Immature natural killer cell (primary cell): ENCODE measurements at regions not wholly inside any gene's neighbourhood (a gene's known extent, or its start where the extent isn't known, plus 50 kb on each side); places are given as distances from the start of the nearest gene placed in this dataset.

Source experiments
- DNase-seq, 3 donors: peaks; one replicate each; pipeline ENCODE4 v3.0.0; 2022; ENCODE audit warnings: mixed read lengths in 1 of 3
- H3K27ac Mint-ChIP-seq, 6 donors: one replicate each; pipeline ENCODE4 v1.8.0; 2020; ENCODE audit warnings: mixed read lengths in 6 of 6, mild to moderate bottlenecking in 5 of 6, inconsistent platforms in 4 of 6, moderate library complexity in 3 of 6
- H3K27me3 Mint-ChIP-seq, 3 donors: one replicate each; pipeline ENCODE4 v1.8.0; 2020 to 2021; ENCODE audit warnings: low read depth in 3 of 3, mild to moderate bottlenecking in 3 of 3, mixed read lengths in 3 of 3, moderate library complexity in 3 of 3, inconsistent platforms in 1 of 3
- H3K36me3 Mint-ChIP-seq, 3 donors: one replicate each; pipeline ENCODE4 v1.8.0; 2020; ENCODE audit warnings: mixed read lengths in 3 of 3, inconsistent platforms in 2 of 3, mild to moderate bottlenecking in 2 of 3
- H3K4me1 Mint-ChIP-seq, 2 donors: one replicate each; pipeline ENCODE4 v1.8.0; 2020; ENCODE audit warnings: inconsistent platforms in 2 of 2, mild to moderate bottlenecking in 2 of 2, mixed read lengths in 2 of 2, moderate library complexity in 1 of 2
- H3K4me3 Mint-ChIP-seq, 5 donors: one replicate each; pipeline ENCODE4 v1.8.0; 2020; ENCODE audit warnings: mild to moderate bottlenecking in 5 of 5, mixed read lengths in 5 of 5, inconsistent platforms in 3 of 5, moderate library complexity in 3 of 5
- H3K9me3 Mint-ChIP-seq, 6 donors: one replicate each; pipeline ENCODE4 v1.8.0; 2020; ENCODE audit warnings: mild to moderate bottlenecking in 6 of 6, mixed read lengths in 6 of 6, inconsistent platforms in 4 of 6, moderate library complexity in 3 of 6

DNA sequence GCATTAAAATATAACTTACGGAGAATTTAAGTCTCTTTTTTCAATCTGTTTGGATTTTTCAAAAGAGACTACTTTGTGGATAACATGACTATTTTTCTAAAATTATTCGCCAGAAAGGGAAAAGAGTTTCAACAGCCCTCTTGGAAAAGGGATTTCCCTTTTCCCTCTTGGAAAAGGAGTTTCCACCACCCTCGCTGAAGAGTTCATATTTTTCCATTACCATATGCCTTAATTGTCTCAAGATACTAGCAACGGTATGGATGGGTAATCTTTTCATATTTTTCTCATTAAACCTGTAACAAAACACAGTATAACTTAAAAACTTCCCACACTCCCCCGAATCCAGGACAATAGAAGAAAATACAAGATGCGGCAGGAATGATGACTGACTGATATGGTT lies 66.1 kb upstream of the SPATA12 start:
- Mint-ChIP-seq H3K27ac (no peak overlapping the region), H3K4me3 (no peak overlapping the region), H3K9me3 (peaks cover 0 to 6% (median 0%) of the 10 kb centered on the region in 6 donors), H3K36me3 (peaks cover 0 to 4% (median 0%) of the 10 kb centered on the region in 3 donors), H3K4me1 (peaks cover 0 to 6% of the 10 kb centered on the region in 2 donors), H3K27me3 (peaks cover 12 to 26% (median 23%) of the 10 kb centered on the region in 3 donors)
- no peak for DNase-seq

DNA sequence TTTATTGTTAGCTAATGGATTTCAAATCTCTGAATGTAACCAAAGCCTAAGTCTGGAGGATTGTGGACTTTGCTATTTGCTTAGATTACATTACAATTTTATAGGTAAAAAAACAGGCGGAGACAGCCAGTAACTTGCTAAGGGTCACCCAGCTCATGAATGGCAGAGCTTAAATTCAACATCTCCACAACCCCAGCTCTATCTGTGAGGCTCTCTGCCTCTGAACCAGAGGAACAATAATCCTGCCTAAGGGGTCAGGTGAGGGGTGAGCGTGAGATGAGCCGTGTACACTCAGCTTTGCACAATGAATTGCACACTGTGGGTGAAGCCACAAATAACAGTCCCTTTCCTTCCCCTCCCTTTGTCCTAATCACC lies 69.8 kb upstream of the SPATA12 start:
- no peak overlapping the region for H3K27ac Mint-ChIP-seq
- DNase-seq = no peak
- peaks cover 3 to 13% of the 10 kb centered on the region in 2 donors for H3K4me1 Mint-ChIP-seq
- H3K36me3 Mint-ChIP-seq = peaks cover 0 to 4% (median 0%) of the 10 kb centered on the region in 3 donors
- peaks cover 0 to 5% (median 0%) of the 10 kb centered on the region in 6 donors for H3K9me3 Mint-ChIP-seq
- peaks cover 5 to 17% (median 12%) of the 10 kb centered on the region in 3 donors for H3K27me3 Mint-ChIP-seq
- H3K4me3 Mint-ChIP-seq = no peak overlapping the region

DNA sequence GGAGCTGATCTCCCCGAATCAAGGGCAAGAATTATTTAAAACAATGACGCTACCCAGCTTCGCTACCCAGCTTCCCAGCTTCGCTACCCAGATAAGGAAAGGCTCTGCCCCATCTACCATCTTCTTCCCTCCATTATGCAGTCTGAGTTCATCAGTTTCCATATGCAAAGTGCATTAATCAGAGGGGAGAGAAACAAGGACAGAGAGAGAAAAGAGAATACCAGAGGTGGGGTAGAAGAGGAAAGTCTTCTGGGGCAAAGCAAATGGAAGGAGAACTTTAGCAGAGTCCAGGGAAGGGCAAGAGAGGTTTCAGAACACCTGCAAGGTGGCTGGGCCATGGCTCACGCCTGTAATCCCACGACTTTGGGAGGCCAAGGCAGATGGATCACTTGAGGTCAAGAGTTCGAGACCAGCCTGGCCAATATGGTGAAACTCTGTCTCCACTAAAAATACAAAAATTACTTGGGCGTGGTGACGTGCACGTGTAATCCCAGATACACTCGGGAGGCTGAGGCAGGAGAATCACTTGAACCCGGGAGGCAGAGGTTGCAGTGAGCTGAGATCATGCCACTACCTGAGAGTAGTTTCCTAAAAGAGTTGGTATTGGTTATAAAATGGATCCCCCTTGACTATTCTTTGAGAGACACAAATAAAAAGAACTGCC lies 70.4 kb upstream of the SPATA12 start:
- no peaks in the 10 kb centered on the region for H3K36me3 Mint-ChIP-seq
- H3K27me3 Mint-ChIP-seq = peaks cover under 1 to 12% (median 7%) of the 10 kb centered on the region in 3 donors
- H3K4me3 Mint-ChIP-seq = no peak overlapping the region
- no peak for DNase-seq
- H3K27ac Mint-ChIP-seq = no peak overlapping the region
- H3K4me1 Mint-ChIP-seq = peaks cover 3 to 8% of the 10 kb centered on the region in 2 donors
- H3K9me3 Mint-ChIP-seq = no peaks in the 10 kb centered on the region

DNA sequence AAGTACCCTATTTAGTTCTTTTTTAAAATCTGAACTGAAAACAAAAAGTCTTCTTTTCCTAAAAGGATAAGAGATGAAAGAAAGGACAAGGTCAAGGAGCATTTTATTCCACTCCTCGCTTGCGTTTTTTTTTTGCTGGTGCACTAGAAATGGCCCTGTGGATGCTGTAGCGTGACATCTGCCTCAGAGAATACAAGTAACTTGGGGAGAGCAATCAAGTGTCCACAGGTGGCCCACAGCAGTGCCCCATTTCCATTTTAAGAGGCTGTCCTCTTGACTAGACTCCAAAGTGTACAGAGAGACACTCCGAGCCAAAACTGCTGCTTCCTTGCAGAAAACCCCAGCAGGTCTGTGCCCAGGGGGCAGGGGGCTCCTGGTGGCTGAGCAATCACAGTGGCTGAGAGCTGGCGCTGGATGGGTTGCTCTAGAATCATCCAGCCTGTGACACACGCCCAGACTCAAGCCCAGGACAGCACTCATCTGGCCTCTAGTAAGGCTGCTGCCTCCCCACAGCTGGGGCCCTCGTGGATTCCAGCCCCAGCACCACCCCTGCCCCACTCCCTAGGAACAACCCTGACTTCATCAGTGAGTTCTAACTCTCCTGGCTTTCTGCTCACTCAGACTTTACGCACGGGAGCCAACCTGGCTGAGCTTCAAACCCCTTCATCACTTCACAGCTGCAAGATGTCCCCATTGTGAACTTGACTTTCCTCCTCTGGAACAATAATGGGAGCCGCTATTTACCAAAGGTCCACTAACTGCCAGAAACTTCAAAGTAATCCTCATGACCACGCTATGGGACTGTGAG lies 71.1 kb upstream of the SPATA12 start:
- peaks cover 3 to 8% of the 10 kb centered on the region in 2 donors for H3K4me1 Mint-ChIP-seq
- H3K9me3 Mint-ChIP-seq = no peaks in the 10 kb centered on the region
- peak overlapping the region in 1 of 6 donors; percentile 49 for H3K27ac Mint-ChIP-seq
- no peak for DNase-seq
- no peaks in the 10 kb centered on the region for H3K36me3 Mint-ChIP-seq
- H3K4me3 Mint-ChIP-seq = peak overlapping the region in 1 of 5 donors; percentile 38
- H3K27me3 Mint-ChIP-seq = peaks cover 0 to 9% (median 2%) of the 10 kb centered on the region in 3 donors

DNA sequence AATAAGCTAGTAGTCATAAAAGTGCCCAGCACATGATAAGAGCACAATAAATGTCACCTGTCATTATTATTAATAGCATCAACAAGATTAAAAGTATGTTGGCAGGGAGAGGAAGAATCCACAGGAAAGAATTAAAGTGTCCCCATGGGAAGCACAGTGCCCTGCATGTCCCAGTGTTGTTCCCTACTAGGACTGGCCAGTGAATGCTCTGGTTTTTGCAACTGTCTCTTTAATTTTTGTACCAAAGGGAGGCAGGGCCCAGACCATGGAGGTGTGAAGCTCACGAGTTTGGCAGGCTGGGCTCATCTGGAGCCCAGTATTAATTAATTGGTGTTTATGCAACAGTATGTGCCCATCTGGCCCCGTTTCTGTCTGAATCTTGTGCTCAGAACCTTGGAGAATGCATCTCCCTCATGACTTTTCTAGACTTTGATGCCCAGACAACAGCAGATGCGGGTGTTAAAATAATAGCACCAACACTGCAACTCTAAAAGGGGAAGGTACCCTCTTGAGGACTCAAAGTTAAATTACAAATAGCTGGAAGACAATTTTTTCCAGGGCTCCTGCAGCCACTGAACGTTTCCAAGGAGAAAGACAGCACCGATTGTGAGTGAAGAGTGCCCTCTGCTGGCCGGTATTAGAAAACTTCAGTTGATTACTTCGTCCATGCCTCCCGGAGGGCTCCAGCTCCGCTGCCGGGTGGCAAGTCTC lies 71.9 kb upstream of the SPATA12 start:
- no peak overlapping the region for H3K27ac Mint-ChIP-seq
- H3K27me3 Mint-ChIP-seq = peaks cover 0 to 5% (median 2%) of the 10 kb centered on the region in 3 donors
- no peaks in the 10 kb centered on the region for H3K9me3 Mint-ChIP-seq
- H3K4me1 Mint-ChIP-seq = peaks cover 3 to 8% of the 10 kb centered on the region in 2 donors
- peak overlapping the region in 1 of 5 donors; percentile 38 for H3K4me3 Mint-ChIP-seq
- DNase-seq = peak; percentile 55 to 71 (median 69)
- H3K36me3 Mint-ChIP-seq = no peaks in the 10 kb centered on the region

DNA sequence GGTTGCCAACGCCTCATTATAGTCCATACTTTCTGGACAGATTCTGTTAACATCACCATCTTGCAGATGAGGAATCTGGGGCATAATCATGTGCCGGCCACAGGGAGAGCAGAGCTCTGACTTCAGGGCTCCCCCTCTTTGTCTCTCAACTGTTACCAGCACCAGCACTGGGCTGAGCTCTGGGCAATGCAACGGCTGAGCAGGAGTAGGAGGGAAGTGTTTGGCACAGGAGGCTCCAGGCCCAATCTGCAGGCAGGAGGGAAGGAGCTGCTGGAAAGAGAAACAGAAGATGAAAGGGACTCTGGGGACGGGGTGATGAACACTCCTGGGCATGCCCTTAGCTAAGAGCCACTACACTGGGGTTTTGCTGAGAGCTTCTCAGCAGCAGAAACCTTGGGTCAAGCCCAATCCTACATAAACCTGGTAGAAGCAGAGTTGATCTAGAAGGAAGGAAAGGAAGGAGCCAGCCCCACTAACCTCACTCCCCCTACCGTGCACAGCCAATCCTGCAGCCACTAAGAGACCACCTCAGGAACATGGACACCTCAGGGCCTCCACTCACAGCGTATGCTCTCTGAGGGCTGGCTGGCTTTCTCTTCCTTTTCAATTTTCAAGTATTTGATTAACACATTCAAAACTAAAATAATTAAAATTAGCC lies 73.1 kb upstream of the SPATA12 start:
- Mint-ChIP-seq H3K36me3 (no peaks in the 10 kb centered on the region), H3K27ac (no peak overlapping the region), H3K9me3 (no peaks in the 10 kb centered on the region), H3K27me3 (peaks cover 0 to 5% (median 2%) of the 10 kb centered on the region in 3 donors), H3K4me3 (no peak overlapping the region), H3K4me1 (peaks cover 3 to 8% of the 10 kb centered on the region in 2 donors)
- peak in 1 of 3 donors; percentile 11 for DNase-seq

DNA sequence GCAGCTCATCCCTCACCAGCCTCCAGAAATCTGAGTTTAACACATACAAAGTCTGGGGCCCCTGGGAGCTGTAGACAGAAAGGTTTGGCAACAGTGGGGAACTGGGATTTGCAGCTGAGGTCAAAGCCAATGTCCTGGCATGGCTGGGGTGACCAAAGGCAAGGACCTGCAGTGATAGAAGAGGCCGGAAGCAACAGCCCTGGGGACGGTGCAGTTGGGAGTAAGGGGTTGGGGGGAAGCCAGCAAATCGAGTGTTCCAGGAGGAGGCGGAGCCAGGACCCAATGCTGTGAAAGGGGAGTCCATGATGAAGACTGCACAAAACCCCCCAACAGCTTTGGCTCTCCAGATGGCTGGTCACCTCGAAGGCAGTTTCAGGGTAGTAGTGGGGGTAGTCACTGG lies 74.1 kb upstream of the SPATA12 start:
- no peak for DNase-seq
- Mint-ChIP-seq H3K27me3 (peaks cover 0 to 3% (median 2%) of the 10 kb centered on the region in 3 donors), H3K4me3 (no peak overlapping the region), H3K27ac (no peak overlapping the region), H3K9me3 (no peaks in the 10 kb centered on the region), H3K4me1 (peaks cover 3 to 8% of the 10 kb centered on the region in 2 donors), H3K36me3 (no peaks in the 10 kb centered on the region)

DNA sequence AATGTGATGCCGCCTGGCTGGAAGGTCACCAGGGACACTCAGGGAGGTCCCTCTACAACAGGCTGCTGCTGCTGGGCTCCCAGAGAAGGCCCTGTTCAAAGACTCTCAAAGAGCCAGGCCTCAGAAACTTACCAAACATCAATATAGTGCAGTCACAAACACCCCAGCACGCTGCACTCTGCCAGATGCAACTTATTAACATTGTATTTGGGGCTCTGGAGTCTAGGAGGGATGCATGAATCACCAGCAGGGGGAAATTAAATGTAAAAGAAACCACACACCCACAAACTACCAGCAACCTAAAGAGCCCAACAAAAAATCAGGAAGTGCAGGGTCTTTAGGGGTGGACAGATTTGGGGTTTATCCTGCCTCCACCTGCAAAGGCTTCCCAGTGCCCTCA lies 74.6 kb upstream of the SPATA12 start:
- H3K36me3 Mint-ChIP-seq = no peaks in the 10 kb centered on the region
- H3K4me1 Mint-ChIP-seq = peaks cover 3 to 8% of the 10 kb centered on the region in 2 donors
- no peak overlapping the region for H3K4me3 Mint-ChIP-seq
- no peak for DNase-seq
- no peaks in the 10 kb centered on the region for H3K9me3 Mint-ChIP-seq
- peaks cover 0 to 3% (median 2%) of the 10 kb centered on the region in 3 donors for H3K27me3 Mint-ChIP-seq
- no peak overlapping the region for H3K27ac Mint-ChIP-seq

DNA sequence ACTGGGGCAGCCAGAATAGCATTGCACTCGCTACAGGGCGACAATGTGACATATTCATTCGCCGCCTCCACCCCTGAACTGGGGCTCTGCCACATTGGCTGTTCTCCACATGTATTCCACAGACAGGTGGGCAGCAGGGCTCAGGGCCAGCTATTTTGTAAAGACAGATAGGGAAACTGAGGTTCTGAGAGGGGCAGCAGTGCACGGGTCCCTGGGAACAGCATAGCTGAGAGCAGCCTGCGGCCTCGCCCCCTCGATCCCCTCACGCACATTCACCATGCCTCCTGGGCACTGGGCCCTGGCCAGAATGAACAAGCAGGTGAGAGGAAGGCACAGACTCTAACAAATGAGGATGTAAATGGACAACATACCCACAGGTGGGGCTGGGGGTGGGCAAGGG lies 75.0 kb upstream of the SPATA12 start:
- H3K9me3 Mint-ChIP-seq = no peaks in the 10 kb centered on the region
- no peaks in the 10 kb centered on the region for H3K36me3 Mint-ChIP-seq
- H3K4me1 Mint-ChIP-seq = peaks cover 3 to 8% of the 10 kb centered on the region in 2 donors
- no peak overlapping the region for H3K4me3 Mint-ChIP-seq
- peaks cover 0 to 3% (median under 1%) of the 10 kb centered on the region in 3 donors for H3K27me3 Mint-ChIP-seq
- DNase-seq = no peak
- H3K27ac Mint-ChIP-seq = no peak overlapping the region

DNA sequence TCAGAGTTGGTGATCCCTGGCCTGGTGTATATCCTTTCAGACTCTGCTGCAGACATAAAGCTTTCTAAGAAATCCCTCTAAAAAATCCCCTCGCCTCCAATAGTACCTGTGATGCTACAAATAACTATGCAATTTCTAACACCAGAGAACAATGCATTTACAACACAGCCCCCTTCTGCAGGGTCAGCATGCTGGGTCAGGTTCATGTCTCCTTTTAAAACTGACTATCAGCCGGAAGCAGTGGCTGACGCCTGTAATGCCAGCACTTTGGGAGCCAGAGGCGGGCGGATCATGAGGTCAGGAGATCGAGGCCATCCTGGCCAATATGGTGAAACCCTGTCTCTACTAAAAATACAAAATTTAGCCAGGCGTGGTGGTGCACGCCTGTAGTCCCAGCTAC lies 77.0 kb upstream of the SPATA12 start:
- no peak overlapping the region for H3K4me3 Mint-ChIP-seq
- H3K36me3 Mint-ChIP-seq = no peaks in the 10 kb centered on the region
- no peak for DNase-seq
- no peaks in the 10 kb centered on the region for H3K9me3 Mint-ChIP-seq
- no peaks in the 10 kb centered on the region for H3K27me3 Mint-ChIP-seq
- peaks cover 0 to 1% of the 10 kb centered on the region in 2 donors for H3K4me1 Mint-ChIP-seq
- no peak overlapping the region for H3K27ac Mint-ChIP-seq

DNA sequence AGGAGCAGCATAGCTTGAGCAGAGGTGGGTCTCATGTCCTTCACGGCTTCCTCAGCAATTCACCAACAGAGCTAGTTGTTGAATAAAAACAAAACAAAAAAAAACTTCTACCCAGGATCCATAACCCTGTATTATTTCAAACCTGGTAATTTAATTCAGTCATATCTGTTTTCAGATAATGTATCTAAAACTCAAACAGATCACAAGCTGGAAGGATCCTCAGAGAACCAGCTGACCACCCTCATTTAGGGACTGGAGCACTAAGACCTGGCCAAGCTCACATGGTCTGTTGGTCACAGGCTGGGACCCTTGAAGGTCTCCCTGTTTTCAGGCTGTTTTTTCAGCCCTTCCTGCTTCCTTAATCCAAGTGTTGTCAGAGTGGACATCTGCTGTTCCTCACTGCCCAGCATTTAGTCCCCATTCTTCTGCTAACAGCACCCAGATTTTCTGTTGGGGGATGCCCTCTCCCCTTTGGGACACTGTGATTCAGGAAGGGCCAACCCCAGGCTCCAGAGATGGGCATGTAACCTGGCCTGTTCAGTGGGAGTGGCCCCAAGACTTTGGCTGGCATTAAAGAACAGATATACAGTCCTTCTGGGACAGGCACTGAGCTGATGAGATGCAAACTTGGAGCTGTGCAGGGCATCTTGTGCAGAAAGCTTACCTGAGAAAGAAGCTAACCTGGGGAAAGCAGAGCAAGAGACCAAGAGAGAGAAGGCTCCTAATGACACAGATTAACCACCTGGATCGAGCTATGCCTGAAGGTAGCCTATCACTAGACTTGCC lies 78.8 kb upstream of the SPATA12 start:
- Mint-ChIP-seq H3K9me3 (no peaks in the 10 kb centered on the region), H3K36me3 (no peaks in the 10 kb centered on the region), H3K27me3 (peaks cover 0 to 2% (median 0%) of the 10 kb centered on the region in 3 donors), H3K4me3 (no peak overlapping the region), H3K27ac (no peak overlapping the region), H3K4me1 (no peaks in the 10 kb centered on the region)
- DNase-seq = no peak

DNA sequence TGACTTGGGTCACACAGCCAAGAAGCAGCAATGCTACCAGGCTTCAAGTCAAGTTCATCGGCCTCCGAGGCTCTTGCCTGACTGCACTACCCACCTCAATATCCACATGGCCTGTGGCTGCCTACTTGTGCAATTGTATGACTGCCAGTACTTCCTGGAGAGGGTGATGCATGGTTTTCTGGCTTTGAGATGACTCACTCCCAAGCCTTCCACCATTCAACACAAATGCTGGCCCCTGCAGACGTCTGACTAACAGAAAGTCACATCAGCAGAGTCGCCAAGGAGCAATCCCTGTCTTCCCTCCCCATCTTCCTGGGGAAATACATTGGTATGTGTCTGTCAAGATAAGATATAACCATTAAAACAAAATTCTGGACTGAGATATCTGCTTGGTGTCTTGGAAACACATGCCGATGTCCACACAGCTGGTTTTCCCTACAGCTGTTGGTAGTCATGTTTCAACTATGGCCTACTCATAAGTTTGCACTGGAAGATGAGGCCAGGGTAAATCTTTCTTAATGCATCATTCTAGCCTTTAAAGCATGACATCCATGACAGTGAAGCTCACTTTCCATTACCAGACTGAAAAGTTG lies 79.6 kb upstream of the SPATA12 start:
- no peaks in the 10 kb centered on the region for H3K36me3 Mint-ChIP-seq
- DNase-seq = no peak
- H3K9me3 Mint-ChIP-seq = no peaks in the 10 kb centered on the region
- no peak overlapping the region for H3K27ac Mint-ChIP-seq
- H3K27me3 Mint-ChIP-seq = peaks cover 0 to 2% (median 0%) of the 10 kb centered on the region in 3 donors
- no peaks in the 10 kb centered on the region for H3K4me1 Mint-ChIP-seq
- no peak overlapping the region for H3K4me3 Mint-ChIP-seq

DNA sequence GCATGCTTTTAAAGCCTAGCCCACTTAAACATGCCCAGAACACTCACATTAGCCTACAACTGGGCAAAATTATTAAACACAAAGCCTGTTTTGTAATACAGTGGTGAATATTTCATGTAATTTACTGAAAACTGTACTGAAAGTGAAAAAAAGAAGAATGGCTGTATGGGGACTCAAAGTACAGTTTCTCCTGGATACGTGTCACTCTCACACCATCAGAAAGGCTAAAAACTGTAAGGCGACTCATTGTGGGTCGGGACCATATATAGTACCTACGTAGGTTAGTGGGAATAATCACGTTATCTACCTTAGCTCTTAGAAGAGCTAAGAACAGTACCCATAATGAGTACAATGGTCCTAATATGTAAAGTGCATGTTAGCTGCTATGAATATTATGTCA lies 80.2 kb upstream of the SPATA12 start:
- H3K9me3 Mint-ChIP-seq = no peaks in the 10 kb centered on the region
- H3K27ac Mint-ChIP-seq = no peak overlapping the region
- DNase-seq = no peak

More for the DNA sequence above, 80.2 kb upstream of the SPATA12 start:
- H3K4me3 Mint-ChIP-seq = no peak overlapping the region
- no peaks in the 10 kb centered on the region for H3K4me1 Mint-ChIP-seq
- no peaks in the 10 kb centered on the region for H3K36me3 Mint-ChIP-seq
- peaks cover 0 to 2% (median 0%) of the 10 kb centered on the region in 3 donors for H3K27me3 Mint-ChIP-seq
